Keratinocyte (primary cell): ENCODE measurements at regions not wholly inside any gene's neighbourhood (a gene's known extent, or its start where the extent isn't known, plus 50 kb on each side); places are given as distances from the start of the nearest gene placed in this dataset.

Experiments
- EZH2 ChIP-seq: IDR thresholded peaks from one replicate; pipeline ENCODE4 v1.6.1; 2012; ENCODE audit warnings: inconsistent platforms, mild to moderate bottlenecking, low read length, moderate library complexity
- TF ChIP-seq, protein P1 (sequence below), 3 experiments: IDR thresholded peaks in 1 of 3; conservative IDR thresholded peaks in 1 of 3; optimal IDR thresholded peaks in 1 of 3; 2 replicates in 2 of 3; 3 replicates in 1 of 3; pipeline versions ENCODE3 to v1.5.1; 2011; ENCODE audit warnings: low read length in 3 of 3, mild to moderate bottlenecking in 3 of 3, moderate library complexity in 2 of 3, control low read depth in 1 of 3, inconsistent platforms in 1 of 3; ENCODE audit not compliant: insufficient read depth in 2 of 3; ENCODE audit errors: extremely low read depth in 1 of 3

DNA sequence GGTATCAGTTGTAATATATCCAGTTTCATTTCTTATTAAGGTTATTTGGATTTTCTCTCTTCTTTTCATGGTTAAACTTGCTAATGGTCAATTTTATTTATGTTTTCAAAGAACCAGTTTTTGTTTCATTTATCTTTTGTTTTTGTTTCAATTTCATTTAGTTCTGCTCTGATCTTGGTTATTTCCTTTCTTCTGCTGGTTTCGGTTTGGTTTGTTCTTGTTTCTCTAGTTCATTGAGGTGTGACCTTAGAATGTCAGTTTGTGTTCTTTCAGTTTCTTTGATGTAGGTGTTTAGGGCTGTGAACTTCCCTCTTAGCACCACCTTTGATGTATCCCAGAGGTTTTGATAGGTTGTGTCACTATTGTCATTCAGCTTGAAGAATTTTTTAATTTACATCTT lies 145.6 kb upstream of the SLCO1B1 start:
- TF ChIP-seq, protein P1, sequence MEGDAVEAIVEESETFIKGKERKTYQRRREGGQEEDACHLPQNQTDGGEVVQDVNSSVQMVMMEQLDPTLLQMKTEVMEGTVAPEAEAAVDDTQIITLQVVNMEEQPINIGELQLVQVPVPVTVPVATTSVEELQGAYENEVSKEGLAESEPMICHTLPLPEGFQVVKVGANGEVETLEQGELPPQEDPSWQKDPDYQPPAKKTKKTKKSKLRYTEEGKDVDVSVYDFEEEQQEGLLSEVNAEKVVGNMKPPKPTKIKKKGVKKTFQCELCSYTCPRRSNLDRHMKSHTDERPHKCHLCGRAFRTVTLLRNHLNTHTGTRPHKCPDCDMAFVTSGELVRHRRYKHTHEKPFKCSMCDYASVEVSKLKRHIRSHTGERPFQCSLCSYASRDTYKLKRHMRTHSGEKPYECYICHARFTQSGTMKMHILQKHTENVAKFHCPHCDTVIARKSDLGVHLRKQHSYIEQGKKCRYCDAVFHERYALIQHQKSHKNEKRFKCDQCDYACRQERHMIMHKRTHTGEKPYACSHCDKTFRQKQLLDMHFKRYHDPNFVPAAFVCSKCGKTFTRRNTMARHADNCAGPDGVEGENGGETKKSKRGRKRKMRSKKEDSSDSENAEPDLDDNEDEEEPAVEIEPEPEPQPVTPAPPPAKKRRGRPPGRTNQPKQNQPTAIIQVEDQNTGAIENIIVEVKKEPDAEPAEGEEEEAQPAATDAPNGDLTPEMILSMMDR (optimal IDR thresholded peaks at IDR 0.05 in 1 of 3, IDR thresholded peaks at IDR 0.05 in 1 of 3, conservative IDR thresholded peaks at IDR 0.05 in 1 of 3; ENCODE audit: extremely low read depth in 1 of 3, insufficient read depth in 2 of 3, low read length in 3 of 3) = no peak
- TF ChIP-seq EZH2 = no peak
